Panc1 (cell line): ENCODE measurements at regions not wholly inside any gene's neighbourhood (a gene's known extent, or its start where the extent isn't known, plus 50 kb on each side); places are given as distances from the start of the nearest gene placed in this dataset.

Experiments
- POLR2AphosphoS5 ChIP-seq: IDR thresholded peaks from 2 replicates; pipeline ENCODE4 v1.6.1; 2012; ENCODE audit warnings: mild to moderate bottlenecking, low read depth, low read length, moderate library complexity
- REST ChIP-seq, 2 experiments: IDR thresholded peaks; 2 replicates each; pipeline ENCODE4 v1.6.1; 2011 to 2012; ENCODE audit warnings: low read depth in 2 of 2, control low read depth in 1 of 2, low read length in 1 of 2, mild to moderate bottlenecking in 1 of 2, moderate library complexity in 1 of 2; ENCODE audit not compliant: insufficient read depth in 1 of 2
- SIN3A ChIP-seq: IDR thresholded peaks from 2 replicates; pipeline ENCODE4 v1.6.1; 2012; ENCODE audit warnings: low read depth, mild to moderate bottlenecking, low read length, moderate library complexity, borderline replicate concordance; ENCODE audit not compliant: insufficient read depth
- TF ChIP-seq, protein P1 (sequence below): fragments of 450-650 bp; IDR thresholded peaks from 2 replicates; pipeline ENCODE4 v1.5.1; 2017; ENCODE audit warnings: mild to moderate bottlenecking

- TF ChIP-seq, protein P1, sequence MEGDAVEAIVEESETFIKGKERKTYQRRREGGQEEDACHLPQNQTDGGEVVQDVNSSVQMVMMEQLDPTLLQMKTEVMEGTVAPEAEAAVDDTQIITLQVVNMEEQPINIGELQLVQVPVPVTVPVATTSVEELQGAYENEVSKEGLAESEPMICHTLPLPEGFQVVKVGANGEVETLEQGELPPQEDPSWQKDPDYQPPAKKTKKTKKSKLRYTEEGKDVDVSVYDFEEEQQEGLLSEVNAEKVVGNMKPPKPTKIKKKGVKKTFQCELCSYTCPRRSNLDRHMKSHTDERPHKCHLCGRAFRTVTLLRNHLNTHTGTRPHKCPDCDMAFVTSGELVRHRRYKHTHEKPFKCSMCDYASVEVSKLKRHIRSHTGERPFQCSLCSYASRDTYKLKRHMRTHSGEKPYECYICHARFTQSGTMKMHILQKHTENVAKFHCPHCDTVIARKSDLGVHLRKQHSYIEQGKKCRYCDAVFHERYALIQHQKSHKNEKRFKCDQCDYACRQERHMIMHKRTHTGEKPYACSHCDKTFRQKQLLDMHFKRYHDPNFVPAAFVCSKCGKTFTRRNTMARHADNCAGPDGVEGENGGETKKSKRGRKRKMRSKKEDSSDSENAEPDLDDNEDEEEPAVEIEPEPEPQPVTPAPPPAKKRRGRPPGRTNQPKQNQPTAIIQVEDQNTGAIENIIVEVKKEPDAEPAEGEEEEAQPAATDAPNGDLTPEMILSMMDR: no peak
- no peak for TF ChIP-seq REST (IDR thresholded peaks at IDR 0.05; ENCODE audit: insufficient read depth in 1 of 2, low read depth in 2 of 2, low read length in 1 of 2)
- no peak for TF ChIP-seq POLR2AphosphoS5
- TF ChIP-seq SIN3A: no peak
Observed at GRCh38 chr10:117926491-117926890, 120.2 kb downstream of the RAB11FIP2 start.
